ENCODE measurements at regions not wholly inside any gene's neighbourhood (a gene's known extent, or its start where the extent isn't known, plus 50 kb on each side); places are given as distances from the start of the nearest gene placed in this dataset.

DNA sequence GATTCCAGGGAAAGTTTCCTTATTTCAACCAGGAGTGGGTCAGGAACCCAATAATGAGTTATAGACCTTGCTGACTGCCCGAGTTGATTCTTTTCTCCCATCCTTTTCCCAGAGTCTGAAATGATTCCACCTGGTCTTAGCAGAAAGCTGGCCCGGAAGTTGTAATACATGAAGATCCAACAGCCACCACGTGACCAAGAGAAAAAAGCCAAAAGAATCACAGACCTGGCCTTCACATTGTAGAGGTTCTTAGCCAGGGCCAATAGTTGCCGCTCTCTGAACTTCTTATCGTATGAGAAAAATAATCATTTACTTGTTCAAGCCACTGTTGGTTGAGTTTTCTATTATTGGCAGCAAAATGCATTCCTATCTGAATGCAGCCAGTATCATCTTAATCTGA is 161.2 kb upstream of the HMGA2 start:
- intact Hi-C loops (cut with DNase I): no loop called here
- ATAC-seq: no peak
- Histone ChIP-seq H3K27me3 (peaks cover 0 to 16% (median 0%) of the 10 kb centered on the region in 7 donors), H3K27ac (no peak overlapping the region), H3K4me1 (no peaks in the 10 kb centered on the region), H3K9me3 (no peaks in the 10 kb centered on the region), H3K4me3 (no peak overlapping the region), H3K36me3 (no peaks in the 10 kb centered on the region)
- DNase-seq: no peak
- TF ChIP-seq, protein P1, sequence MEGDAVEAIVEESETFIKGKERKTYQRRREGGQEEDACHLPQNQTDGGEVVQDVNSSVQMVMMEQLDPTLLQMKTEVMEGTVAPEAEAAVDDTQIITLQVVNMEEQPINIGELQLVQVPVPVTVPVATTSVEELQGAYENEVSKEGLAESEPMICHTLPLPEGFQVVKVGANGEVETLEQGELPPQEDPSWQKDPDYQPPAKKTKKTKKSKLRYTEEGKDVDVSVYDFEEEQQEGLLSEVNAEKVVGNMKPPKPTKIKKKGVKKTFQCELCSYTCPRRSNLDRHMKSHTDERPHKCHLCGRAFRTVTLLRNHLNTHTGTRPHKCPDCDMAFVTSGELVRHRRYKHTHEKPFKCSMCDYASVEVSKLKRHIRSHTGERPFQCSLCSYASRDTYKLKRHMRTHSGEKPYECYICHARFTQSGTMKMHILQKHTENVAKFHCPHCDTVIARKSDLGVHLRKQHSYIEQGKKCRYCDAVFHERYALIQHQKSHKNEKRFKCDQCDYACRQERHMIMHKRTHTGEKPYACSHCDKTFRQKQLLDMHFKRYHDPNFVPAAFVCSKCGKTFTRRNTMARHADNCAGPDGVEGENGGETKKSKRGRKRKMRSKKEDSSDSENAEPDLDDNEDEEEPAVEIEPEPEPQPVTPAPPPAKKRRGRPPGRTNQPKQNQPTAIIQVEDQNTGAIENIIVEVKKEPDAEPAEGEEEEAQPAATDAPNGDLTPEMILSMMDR (IDR thresholded peaks at IDR 0.05): no peak
- 88 to 96% methylated on average over 5 of the region's 5 CpGs for WGBS, 2 donors

DNA sequence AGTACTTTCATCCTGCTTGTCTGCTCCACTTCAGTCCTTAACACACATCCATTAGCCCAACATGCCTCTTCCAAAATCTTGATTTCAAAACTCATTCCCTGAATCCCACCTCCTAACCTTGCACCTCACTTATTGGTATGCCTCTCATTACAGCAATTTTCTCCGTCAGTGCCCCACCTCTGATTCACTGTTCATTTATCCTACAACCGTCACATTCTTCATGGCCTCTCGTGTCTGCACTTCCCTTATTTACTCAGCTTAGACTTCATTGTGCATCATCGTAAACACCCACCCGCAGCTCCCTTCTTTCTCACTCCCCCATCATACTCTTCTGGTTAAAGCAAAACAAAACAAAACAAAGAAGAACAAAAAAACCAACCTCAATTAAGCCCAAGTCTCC is 160.6 kb upstream of the HMGA2 start:
- Histone ChIP-seq H3K9me3 (no peaks in the 10 kb centered on the region), H3K27ac (no peak overlapping the region), H3K27me3 (peaks cover 0 to 16% (median 0%) of the 10 kb centered on the region in 7 donors), H3K36me3 (no peaks in the 10 kb centered on the region), H3K4me1 (no peaks in the 10 kb centered on the region), H3K4me3 (no peak overlapping the region)
- DNase-seq (no peak), ATAC-seq (no peak)
- TF ChIP-seq, protein P1 (IDR thresholded peaks at IDR 0.05): no peak
- 93 to 97% methylated on average over 5 of the region's 5 CpGs for WGBS, 2 donors
- intact Hi-C loops (cut with DNase I): no loop called here

DNA sequence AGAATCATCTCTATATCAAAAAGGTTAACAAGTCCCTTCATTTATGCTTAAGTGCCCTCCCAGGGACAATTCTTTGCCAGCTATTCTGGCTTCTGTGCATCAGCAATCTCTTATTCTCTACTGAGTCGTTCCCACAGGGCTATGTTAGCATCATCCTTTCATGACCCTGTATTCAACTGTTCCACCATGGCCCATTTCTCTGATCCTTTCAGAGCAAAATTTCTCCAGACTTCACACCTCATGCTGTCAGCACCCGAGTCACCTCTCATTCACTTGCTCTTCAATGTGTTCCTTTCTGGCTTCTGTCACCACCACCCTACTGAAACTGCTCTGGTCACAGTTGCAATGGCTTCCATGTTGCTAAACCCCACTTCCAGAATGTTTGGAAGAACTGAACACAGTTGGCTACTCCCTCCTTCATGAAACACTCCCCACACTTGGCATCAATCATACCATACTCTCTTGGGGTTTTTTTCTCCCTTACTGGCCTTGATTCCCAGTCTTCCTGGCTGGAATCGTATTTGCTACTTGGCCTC is 159.5 kb upstream of the HMGA2 start:
- no peak overlapping the region for H3K27ac ChIP-seq
- intact Hi-C loops (cut with DNase I): no loop called here

DNA sequence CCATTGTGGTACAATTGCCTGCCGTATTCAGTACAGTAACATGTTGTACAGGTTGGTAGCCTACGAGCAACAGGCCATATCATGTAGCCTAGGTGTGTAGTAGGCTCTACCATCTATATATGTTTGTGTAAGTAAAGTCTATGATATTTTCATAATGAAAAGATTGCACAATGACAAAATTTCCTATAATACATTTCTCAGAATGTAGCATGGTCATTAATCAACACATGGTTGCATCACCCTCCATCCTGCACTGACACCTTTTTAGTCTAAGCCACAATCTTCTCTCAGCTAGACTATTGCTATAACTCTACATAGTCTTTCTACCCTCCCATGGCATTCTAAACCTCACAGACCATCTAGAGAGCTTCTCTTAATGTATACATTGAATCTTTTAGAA is 158.5 kb upstream of the HMGA2 start:
- no peak for DNase-seq
- TF ChIP-seq, protein P1 (IDR thresholded peaks at IDR 0.05): no peak
- ATAC-seq: no peak

More for the DNA sequence above, 159.5 kb upstream of the HMGA2 start:
- no peak overlapping the region for H3K4me3 ChIP-seq
- peaks cover 0 to 16% (median 0%) of the 10 kb centered on the region in 7 donors for H3K27me3 ChIP-seq
- WGBS, 2 donors: 74 to 80% methylated on average over 3 of the region's 3 CpGs
- ATAC-seq (no peak), DNase-seq (no peak)
- TF ChIP-seq, protein P1 (IDR thresholded peaks at IDR 0.05): no peak
- H3K4me1 ChIP-seq: no peaks in the 10 kb centered on the region
- no peaks in the 10 kb centered on the region for H3K9me3 ChIP-seq
- no peaks in the 10 kb centered on the region for H3K36me3 ChIP-seq

More for the DNA sequence above, 158.5 kb upstream of the HMGA2 start:
- peaks cover 0 to 6% (median 0%) of the 10 kb centered on the region in 7 donors for H3K27me3 ChIP-seq
- H3K27ac ChIP-seq: no peak overlapping the region
- 93 to 96% methylated on average over 2 of the region's 2 CpGs for WGBS, 2 donors
- no peaks in the 10 kb centered on the region for H3K4me1 ChIP-seq
- no peaks in the 10 kb centered on the region for H3K9me3 ChIP-seq
- H3K4me3 ChIP-seq: no peak overlapping the region
- intact Hi-C loops (cut with DNase I): no loop called here
- no peaks in the 10 kb centered on the region for H3K36me3 ChIP-seq

Measured in heart right ventricle (tissue), 16 donors.